ENCODE measurements at regions not wholly inside any gene's neighbourhood (a gene's known extent, or its start where the extent isn't known, plus 50 kb on each side); places are given as distances from the start of the nearest gene placed in this dataset.

DNA sequence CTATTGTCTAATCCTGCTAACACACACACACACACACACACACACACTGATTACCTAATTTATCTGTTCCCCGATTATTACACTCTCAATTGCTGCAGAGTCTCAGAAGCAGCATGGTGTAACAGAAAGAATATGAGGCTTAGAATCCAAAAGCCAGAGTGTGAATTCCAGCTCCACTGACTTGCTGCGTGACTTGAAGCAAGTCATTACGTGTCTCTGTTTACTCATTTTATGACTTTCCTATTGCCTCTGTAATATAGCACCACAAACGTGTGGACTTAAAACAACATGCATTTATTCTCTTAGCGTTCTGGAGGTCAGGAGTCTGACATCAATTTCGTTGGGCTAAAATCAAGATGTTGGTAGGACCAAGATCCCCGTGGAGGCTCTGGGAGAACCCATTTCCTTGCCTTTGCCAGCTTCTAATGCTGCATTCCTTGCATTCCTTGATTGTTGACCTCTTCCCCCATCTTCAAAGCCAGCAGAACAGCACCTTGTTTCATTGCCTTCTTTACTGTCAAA, 55.9 kb upstream of the ATP5PO start:
- no peak overlapping the region for H3K27ac ChIP-seq
- no peaks in the 10 kb centered on the region for H3K27me3 ChIP-seq
- H3K4me1 ChIP-seq (ENCODE audit: insufficient read depth), result peaks cover 2% of the 10 kb centered on the region
- 64 to 78% (median 74%) methylated on average over 7 of the region's 7 CpGs for WGBS, 3 donors
- no peak overlapping the region for H3K4me3 ChIP-seq
- intact Hi-C loops (cut with DNase I), result no loop called here
- no peaks in the 10 kb centered on the region for H3K36me3 ChIP-seq
- DNase-seq, result no peak
- H3K9me3 ChIP-seq, result no peaks in the 10 kb centered on the region
- no peak for TF ChIP-seq POLR2A (IDR thresholded peaks at IDR 0.05)
- TF ChIP-seq, protein P1, sequence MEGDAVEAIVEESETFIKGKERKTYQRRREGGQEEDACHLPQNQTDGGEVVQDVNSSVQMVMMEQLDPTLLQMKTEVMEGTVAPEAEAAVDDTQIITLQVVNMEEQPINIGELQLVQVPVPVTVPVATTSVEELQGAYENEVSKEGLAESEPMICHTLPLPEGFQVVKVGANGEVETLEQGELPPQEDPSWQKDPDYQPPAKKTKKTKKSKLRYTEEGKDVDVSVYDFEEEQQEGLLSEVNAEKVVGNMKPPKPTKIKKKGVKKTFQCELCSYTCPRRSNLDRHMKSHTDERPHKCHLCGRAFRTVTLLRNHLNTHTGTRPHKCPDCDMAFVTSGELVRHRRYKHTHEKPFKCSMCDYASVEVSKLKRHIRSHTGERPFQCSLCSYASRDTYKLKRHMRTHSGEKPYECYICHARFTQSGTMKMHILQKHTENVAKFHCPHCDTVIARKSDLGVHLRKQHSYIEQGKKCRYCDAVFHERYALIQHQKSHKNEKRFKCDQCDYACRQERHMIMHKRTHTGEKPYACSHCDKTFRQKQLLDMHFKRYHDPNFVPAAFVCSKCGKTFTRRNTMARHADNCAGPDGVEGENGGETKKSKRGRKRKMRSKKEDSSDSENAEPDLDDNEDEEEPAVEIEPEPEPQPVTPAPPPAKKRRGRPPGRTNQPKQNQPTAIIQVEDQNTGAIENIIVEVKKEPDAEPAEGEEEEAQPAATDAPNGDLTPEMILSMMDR (IDR thresholded peaks at IDR 0.05), result no peak
- no peak for TF ChIP-seq EP300 (IDR thresholded peaks at IDR 0.05)

- Histone ChIP-seq H3K4me3 (no peak overlapping the region), H3K9me3 (no peaks in the 10 kb centered on the region), H3K27me3 (no peaks in the 10 kb centered on the region), H3K4me1 (ENCODE audit: insufficient read depth) (peaks cover 2% of the 10 kb centered on the region), H3K36me3 (no peaks in the 10 kb centered on the region), H3K27ac (no peak overlapping the region)
- no peak for TF ChIP-seq EP300 (IDR thresholded peaks at IDR 0.05)
- no peak for TF ChIP-seq POLR2A (IDR thresholded peaks at IDR 0.05)
- TF ChIP-seq, protein P1 (IDR thresholded peaks at IDR 0.05), result no peak
- intact Hi-C loops (cut with DNase I), result no loop called here
- WGBS, 3 donors, result 91 to 96% (median 95%) methylated on average over 3 of the region's 3 CpGs
- no peak for DNase-seq
Observed at GRCh38 chr21:33969581-33969980, 54.0 kb upstream of the ATP5PO start.

DNA sequence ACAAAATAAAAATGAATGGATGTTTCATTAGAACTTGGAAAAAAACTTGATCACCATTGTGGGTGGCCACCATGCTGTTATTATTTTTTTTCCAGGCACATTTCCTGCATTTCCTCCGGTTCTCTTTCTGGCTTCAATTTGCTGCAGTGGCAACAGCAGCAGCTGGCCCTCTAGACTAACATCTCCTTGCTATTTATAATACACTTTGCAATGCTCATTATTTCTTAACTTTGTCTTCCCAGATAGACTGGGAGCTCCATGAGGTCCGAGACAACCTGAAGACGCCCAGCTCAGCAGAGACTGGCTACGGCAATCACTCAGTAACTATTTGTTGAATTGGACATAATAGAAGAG, 53.4 kb upstream of the ATP5PO start:
- Histone ChIP-seq H3K4me1 (ENCODE audit: insufficient read depth) (peaks cover 2% of the 10 kb centered on the region), H3K36me3 (no peaks in the 10 kb centered on the region), H3K27me3 (no peaks in the 10 kb centered on the region), H3K9me3 (no peaks in the 10 kb centered on the region), H3K27ac (no peak overlapping the region), H3K4me3 (no peak overlapping the region)
- intact Hi-C loops (cut with DNase I), result no loop called here
- DNase-seq, result no peak
- WGBS, 3 donors, result 20 to 38% (median 30%) methylated on average over 4 of the region's 4 CpGs
- TF ChIP-seq, protein P1 (IDR thresholded peaks at IDR 0.05), result no peak
- TF ChIP-seq POLR2A (IDR thresholded peaks at IDR 0.05) (no peak), EP300 (IDR thresholded peaks at IDR 0.05) (no peak)

DNA sequence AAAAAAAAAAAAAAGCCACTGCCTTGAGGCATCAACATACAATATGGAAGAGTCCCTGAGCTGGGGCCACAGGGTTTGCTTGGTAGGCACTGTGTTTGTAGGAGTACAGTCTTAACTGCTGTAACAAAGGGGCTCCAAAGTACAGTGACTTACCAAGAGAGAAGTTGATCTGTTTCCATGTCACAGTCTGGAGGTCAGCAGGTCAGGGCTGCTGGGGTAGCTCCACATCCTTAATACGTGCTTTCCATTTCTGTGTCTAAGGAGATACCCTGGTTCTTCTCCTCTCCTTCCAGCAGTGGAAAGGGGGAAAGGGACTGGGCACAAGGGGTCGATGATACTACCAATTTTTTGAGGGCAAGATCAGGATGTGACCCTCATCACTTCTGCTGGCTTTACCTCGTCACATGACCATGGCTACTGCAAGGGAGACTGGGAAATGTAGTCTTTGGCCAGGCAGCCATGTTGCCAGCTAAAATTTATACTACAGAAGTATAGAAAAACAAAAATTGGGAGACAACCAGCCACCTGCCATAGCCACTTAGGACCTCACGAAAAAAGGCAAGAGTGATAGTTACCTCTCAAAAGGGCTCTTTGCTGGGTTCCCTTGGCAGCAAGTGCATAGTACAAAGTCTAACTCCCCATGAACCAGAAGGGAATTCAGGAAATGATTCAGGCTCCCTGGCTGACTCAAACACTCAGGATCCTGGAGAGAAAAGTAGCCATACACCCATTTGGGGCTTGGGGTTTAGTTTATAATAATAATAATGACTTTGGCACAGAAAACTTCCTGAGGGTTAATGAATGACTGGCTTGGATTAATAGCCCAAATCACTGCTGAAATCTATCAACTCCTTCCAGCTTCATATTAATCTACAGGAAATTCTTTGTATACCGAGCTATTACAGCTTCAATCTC, 52.7 kb upstream of the ATP5PO start:
- no peaks in the 10 kb centered on the region for H3K27me3 ChIP-seq
- no peak for TF ChIP-seq POLR2A (IDR thresholded peaks at IDR 0.05)
- TF ChIP-seq, protein P1 (IDR thresholded peaks at IDR 0.05), result no peak
- TF ChIP-seq EP300 (IDR thresholded peaks at IDR 0.05), result no peak
- 63 to 67% (median 66%) methylated on average over 5 of the region's 5 CpGs for WGBS, 3 donors
- no peaks in the 10 kb centered on the region for H3K36me3 ChIP-seq
- H3K4me3 ChIP-seq, result no peak overlapping the region
- peaks cover 2% of the 10 kb centered on the region for H3K4me1 ChIP-seq (ENCODE audit: insufficient read depth)
- no peak overlapping the region for H3K27ac ChIP-seq
- no peak for DNase-seq
- no peaks in the 10 kb centered on the region for H3K9me3 ChIP-seq
- intact Hi-C loops (cut with DNase I), result no loop called here
